ENCODE measurements at regions not wholly inside any gene's neighbourhood (a gene's known extent, or its start where the extent isn't known, plus 50 kb on each side); places are given as distances from the start of the nearest gene placed in this dataset.

DNA sequence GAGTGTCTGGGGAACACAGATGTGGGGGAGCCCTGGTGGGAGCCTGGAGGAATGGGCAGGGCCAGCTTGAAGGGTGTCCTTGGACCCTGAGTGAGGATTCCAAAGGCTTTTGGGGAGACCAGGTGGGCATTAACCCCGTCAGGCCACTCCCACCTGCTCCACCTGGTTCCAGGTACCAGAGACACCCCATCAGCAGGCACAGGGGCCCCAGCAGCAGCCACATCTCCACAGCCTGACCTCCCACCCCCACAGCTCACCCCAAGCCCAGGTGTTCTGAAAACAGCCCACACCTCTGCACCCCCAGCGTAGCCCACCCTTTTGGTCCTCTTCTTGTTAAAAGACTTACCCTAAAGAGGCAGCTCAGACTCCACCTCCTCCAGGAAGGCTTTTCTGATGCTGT lies 102.1 kb upstream of the PRR20G start:
- ChIA-PET POLR2A (no interaction called here), CTCF (no interaction called here)
- BruUV-seq (replicated peaks) = no TSS peak
- Mint-ChIP-seq H3K27ac (ENCODE audit: unreplicated experiment) (no peak overlapping the region), H3K27me3 (ENCODE audit: insufficient read depth, unreplicated experiment) (peaks cover 11% of the 10 kb centered on the region), H3K36me3 (ENCODE audit: insufficient read depth, unreplicated experiment) (no peaks in the 10 kb centered on the region), H3K4me3 (ENCODE audit: unreplicated experiment) (no peak overlapping the region), H3K4me1 (ENCODE audit: low read depth, unreplicated experiment) (no peaks in the 10 kb centered on the region), H3K9me3 (ENCODE audit: unreplicated experiment) (no peaks in the 10 kb centered on the region)
- H3K9me3 ChIP-seq = no peaks in the 10 kb centered on the region
- no peaks in the 10 kb centered on the region for H3K36me3 ChIP-seq (ENCODE audit: control insufficient read depth, insufficient read depth, low read length)
- no peaks in the 10 kb centered on the region for H3K27me3 ChIP-seq (replicated peaks; ENCODE audit: control insufficient read depth, insufficient read depth, low read length)
- TF ChIP-seq, protein P1, sequence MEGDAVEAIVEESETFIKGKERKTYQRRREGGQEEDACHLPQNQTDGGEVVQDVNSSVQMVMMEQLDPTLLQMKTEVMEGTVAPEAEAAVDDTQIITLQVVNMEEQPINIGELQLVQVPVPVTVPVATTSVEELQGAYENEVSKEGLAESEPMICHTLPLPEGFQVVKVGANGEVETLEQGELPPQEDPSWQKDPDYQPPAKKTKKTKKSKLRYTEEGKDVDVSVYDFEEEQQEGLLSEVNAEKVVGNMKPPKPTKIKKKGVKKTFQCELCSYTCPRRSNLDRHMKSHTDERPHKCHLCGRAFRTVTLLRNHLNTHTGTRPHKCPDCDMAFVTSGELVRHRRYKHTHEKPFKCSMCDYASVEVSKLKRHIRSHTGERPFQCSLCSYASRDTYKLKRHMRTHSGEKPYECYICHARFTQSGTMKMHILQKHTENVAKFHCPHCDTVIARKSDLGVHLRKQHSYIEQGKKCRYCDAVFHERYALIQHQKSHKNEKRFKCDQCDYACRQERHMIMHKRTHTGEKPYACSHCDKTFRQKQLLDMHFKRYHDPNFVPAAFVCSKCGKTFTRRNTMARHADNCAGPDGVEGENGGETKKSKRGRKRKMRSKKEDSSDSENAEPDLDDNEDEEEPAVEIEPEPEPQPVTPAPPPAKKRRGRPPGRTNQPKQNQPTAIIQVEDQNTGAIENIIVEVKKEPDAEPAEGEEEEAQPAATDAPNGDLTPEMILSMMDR (IDR thresholded peaks at IDR 0.05; ENCODE audit: insufficient read depth in 1 of 2, low read depth in 1 of 2, low read length in 1 of 2, severe bottlenecking in 1 of 2, unreplicated experiment in 1 of 2) = no peak
- H3K4me1 ChIP-seq = 0 out of 2 replicates have a peak, but pooled peaks cover 4% of the 10 kb centered on the region
- intact Hi-C loops (cut with micrococcal nuclease; ENCODE audit: unreplicated experiment) = no loop called here
- DNase-seq = no peak
- no peak overlapping the region for H3K4me3 ChIP-seq (ENCODE audit: low read depth, low read length)

DNA sequence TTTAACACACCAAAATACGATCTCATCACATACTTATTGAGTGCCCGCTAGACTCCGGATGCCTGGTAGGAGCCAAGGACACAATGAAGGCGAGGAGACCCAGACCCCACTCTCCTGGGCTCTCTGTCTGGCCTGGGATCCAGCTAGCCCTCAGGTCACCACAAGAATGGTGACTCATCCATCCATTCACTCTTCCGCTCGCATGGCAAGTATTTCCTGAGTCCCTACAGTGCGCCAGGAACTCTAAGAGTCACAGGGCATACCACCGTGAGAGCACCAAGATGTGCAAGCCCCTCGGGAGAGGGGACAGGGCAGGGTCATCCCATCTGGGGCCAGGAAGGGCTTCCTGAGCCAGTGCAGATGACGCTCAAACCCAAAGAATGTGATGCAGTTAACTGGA lies 101.6 kb upstream of the PRR20G start:
- no peaks in the 10 kb centered on the region for H3K27me3 ChIP-seq (replicated peaks; ENCODE audit: control insufficient read depth, insufficient read depth, low read length)
- Mint-ChIP-seq H3K27me3 (ENCODE audit: insufficient read depth, unreplicated experiment) (peaks cover 11% of the 10 kb centered on the region), H3K4me3 (ENCODE audit: unreplicated experiment) (no peak overlapping the region), H3K4me1 (ENCODE audit: low read depth, unreplicated experiment) (no peaks in the 10 kb centered on the region), H3K9me3 (ENCODE audit: unreplicated experiment) (no peaks in the 10 kb centered on the region), H3K27ac (ENCODE audit: unreplicated experiment) (no peak overlapping the region), H3K36me3 (ENCODE audit: insufficient read depth, unreplicated experiment) (no peaks in the 10 kb centered on the region)
- no peak overlapping the region for H3K4me3 ChIP-seq (ENCODE audit: low read depth, low read length)
- no TSS peak for BruUV-seq (replicated peaks)
- TF ChIP-seq, protein P1 (IDR thresholded peaks at IDR 0.05; ENCODE audit: insufficient read depth in 1 of 2, low read depth in 1 of 2, low read length in 1 of 2, severe bottlenecking in 1 of 2, unreplicated experiment in 1 of 2) = no peak
- POLR2A ChIA-PET = no interaction called here
- H3K36me3 ChIP-seq (ENCODE audit: control insufficient read depth, insufficient read depth, low read length) = no peaks in the 10 kb centered on the region
- intact Hi-C loops (cut with micrococcal nuclease; ENCODE audit: unreplicated experiment) = no loop called here
- DNase-seq = no peak
- H3K4me1 ChIP-seq = no peaks in the 10 kb centered on the region
- CTCF ChIA-PET = no interaction called here
- H3K9me3 ChIP-seq = no peaks in the 10 kb centered on the region

DNA sequence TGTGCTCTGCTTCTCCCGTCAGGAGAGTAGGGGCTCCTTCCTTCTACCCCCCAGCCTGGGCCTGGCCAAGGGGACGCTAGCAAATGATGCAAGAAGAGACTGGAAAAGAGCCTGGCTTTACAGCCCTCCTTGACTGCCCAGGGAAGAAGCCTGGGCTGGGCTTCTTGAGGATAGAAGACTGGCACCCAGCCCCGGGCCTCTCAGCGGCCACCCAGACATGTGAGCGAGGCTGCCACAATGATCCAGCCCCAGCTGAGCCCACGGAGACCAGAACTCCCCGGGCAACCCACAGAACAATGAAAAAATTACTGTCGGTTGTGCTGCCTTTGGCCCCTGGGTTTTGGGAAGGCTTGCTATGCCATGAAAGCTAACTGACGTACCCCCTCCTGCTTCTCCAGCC lies 100.6 kb upstream of the PRR20G start:
- H3K4me3 Mint-ChIP-seq (ENCODE audit: unreplicated experiment) = no peak overlapping the region
- no peaks in the 10 kb centered on the region for H3K4me1 ChIP-seq
- intact Hi-C loops (cut with micrococcal nuclease; ENCODE audit: unreplicated experiment) = no loop called here
- BruUV-seq (replicated peaks) = no TSS peak
- CTCF ChIA-PET = no interaction called here
- H3K36me3 ChIP-seq (ENCODE audit: control insufficient read depth, insufficient read depth, low read length) = no peaks in the 10 kb centered on the region
- no peaks in the 10 kb centered on the region for H3K9me3 Mint-ChIP-seq (ENCODE audit: unreplicated experiment)
- no peak overlapping the region for H3K27ac Mint-ChIP-seq (ENCODE audit: unreplicated experiment)
- H3K4me1 Mint-ChIP-seq (ENCODE audit: low read depth, unreplicated experiment) = no peaks in the 10 kb centered on the region
- H3K9me3 ChIP-seq = no peaks in the 10 kb centered on the region
- no peaks in the 10 kb centered on the region for H3K27me3 ChIP-seq (replicated peaks; ENCODE audit: control insufficient read depth, insufficient read depth, low read length)
- no peak overlapping the region for H3K4me3 ChIP-seq (ENCODE audit: low read depth, low read length)
- TF ChIP-seq, protein P1 (IDR thresholded peaks at IDR 0.05; ENCODE audit: insufficient read depth in 1 of 2, low read depth in 1 of 2, low read length in 1 of 2, severe bottlenecking in 1 of 2, unreplicated experiment in 1 of 2) = no peak
- POLR2A ChIA-PET = no interaction called here
- H3K27me3 Mint-ChIP-seq (ENCODE audit: insufficient read depth, unreplicated experiment) = peaks cover 15% of the 10 kb centered on the region
- no peak for DNase-seq
- H3K36me3 Mint-ChIP-seq (ENCODE audit: insufficient read depth, unreplicated experiment) = no peaks in the 10 kb centered on the region

Measured in Caco-2 (cell line).